T47D (cell line): ENCODE measurements at regions not wholly inside any gene's neighbourhood (a gene's known extent, or its start where the extent isn't known, plus 50 kb on each side); places are given as distances from the start of the nearest gene placed in this dataset.

Source experiments
- DNase-seq, 2 experiments: peaks; one replicate each; pipeline versions ENCODE4 v3.0.0 to v3.0.0-alpha.2; 2011 to 2012; ENCODE audit warnings: low read depth in 1 of 2, low spot score in 1 of 2
- JUND ChIP-seq: IDR thresholded peaks from 2 replicates; pipeline ENCODE4 v1.6.1; 2012; ENCODE audit warnings: low read depth
- in situ Hi-C: cut with HindIII; loops from 2 replicates; pipeline ENCODE4 v1.10.0; 2016; ENCODE audit warnings: low sequenced_read_pairs, low pct_unique_long_range_greater_than_20kb

- no peak for TF ChIP-seq JUND
- DNase-seq, result no peak
- in situ Hi-C loops, result no loop called here
Measured at GRCh38 chr5:144979516-144980264, 809.0 kb downstream of the KCTD16 start.

DNA sequence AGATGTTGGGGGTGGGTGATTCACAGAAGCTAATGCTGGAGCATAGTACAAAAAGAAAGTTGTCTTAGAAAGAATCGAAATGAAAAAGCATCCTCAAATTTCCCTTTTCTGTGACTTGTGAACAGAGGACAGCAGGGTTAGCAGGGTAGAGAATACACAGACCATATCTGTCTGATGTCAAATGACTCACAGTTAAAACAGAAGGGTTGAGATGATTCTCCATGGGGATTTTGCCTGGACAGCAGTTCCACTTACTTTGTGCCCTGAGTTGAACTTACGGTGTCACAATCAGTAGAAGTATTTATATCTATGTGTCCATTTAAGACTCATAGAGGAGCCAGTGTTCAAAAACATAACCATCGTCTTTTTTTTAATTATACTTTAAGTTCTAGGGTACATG, 801.6 kb downstream of the KCTD16 start:
- in situ Hi-C loops, result no loop called here
- no peak for DNase-seq
- TF ChIP-seq JUND, result no peak

- no peak for TF ChIP-seq JUND
- in situ Hi-C loops, result no loop called here
- DNase-seq, result no peak
Measured at GRCh38 chr5:144971108-144971850, 800.6 kb downstream of the KCTD16 start.

DNA sequence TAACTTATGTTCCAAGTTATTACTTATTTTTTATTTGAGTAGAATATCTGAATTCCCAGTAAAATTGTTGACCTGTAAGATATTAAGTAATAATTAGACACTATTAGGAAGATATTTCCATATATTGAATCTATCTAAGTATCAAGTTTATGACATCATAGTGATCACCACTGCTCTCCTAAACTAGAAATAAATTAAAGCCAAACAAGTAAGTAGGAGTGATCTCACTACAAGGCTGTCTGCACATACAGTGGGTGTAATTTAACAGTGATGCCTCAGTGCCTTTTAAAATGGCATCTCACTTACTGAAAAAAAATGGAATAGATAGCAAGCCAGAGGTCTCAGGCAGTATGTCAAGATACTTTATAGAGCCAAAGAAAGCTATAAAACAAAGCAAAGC, 789.6 kb downstream of the KCTD16 start:
- no peak for TF ChIP-seq JUND
- in situ Hi-C loops, result no loop called here
- DNase-seq, result no peak

DNA sequence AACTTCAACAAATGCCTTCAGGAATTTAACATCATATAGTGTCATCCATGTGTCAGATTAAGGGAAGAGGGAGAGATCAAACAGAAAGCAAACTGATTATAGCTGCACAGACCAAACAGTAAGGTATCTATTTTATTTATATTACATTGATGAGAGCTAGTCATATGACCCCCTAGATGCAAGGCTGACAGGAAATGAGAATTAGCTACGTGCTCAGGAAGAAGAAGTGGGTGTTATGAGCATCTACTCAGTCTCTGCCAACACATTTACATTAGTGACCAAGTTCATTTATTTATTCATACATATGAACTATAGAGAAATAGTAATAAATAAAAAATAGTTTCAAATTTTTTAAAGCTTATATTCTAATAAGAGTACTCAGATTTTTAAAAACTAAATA, 787.3 kb downstream of the KCTD16 start:
- no peak for DNase-seq
- in situ Hi-C loops, result no loop called here
- no peak for TF ChIP-seq JUND

DNA sequence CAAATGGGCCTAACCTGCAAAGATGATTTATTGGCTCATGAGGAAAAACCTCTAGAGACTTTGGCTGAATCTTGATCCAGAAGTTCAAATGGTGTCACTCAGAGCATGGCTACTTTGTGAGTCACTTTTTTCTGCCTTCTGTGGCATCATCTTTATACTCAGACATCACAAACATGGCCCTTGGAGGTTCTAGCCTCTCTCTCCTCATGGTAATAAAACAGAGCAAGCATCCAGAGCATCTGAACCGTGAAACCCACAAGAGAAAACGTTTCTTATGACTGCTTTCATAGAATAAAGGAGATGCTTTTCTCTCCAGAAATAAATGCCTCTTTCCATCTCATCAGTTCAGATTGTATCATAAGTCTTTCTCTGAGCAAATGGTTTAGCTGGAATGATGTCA, 780.3 kb downstream of the KCTD16 start:
- in situ Hi-C loops, result no loop called here
- DNase-seq, result no peak
- TF ChIP-seq JUND, result no peak

GRCh38 chr5:144947023-144947422, 776.4 kb downstream of the KCTD16 start:
- DNase-seq, result no peak
- in situ Hi-C loops, result no loop called here
- TF ChIP-seq JUND, result no peak

DNA sequence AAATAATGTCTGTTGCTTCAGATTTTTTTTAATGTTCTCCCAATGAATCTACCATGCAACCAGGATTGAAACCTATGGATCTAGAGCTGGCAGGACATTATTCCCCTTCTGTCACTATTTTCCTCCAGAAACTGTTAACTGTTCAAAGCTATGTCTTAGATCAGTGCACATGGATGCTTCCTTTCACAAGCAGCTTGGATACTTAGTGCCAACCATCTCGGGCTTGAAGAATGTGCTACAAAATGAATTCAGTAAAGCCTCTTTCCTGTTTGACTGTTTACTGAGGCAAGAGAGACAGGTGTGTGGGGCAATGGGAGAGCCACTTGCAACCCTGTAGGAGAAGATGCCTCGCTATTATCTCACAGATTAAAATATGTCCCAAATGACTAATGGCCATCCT, 774.8 kb downstream of the KCTD16 start:
- DNase-seq, result no peak
- in situ Hi-C loops, result no loop called here
- TF ChIP-seq JUND, result no peak

- no peak for TF ChIP-seq JUND
- DNase-seq, result no peak
- in situ Hi-C loops, result no loop called here
Measured at GRCh38 chr5:144944936-144945335, 774.3 kb downstream of the KCTD16 start.

DNA sequence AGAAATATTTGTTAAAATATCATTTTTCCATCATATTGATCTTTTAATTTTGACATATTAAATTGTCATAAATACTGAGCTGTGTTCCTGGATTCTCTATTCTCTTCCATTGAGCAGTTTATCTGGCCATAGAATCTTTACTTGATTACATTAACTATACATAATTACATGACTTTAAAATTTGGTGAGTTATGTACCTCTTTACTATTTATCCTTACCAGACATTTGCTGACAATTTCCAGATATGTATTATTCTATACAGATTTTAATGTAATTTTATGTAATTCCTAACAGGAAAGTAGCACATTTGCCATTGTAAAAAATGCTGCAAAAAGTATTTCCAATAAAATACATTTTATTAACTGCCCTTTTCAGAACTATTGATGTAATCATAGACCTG, 770.3 kb downstream of the KCTD16 start:
- no peak for DNase-seq
- in situ Hi-C loops, result no loop called here
- TF ChIP-seq JUND, result no peak

GRCh38 chr5:144918371-144918770, 747.7 kb downstream of the KCTD16 start:
- no peak for DNase-seq
- in situ Hi-C loops, result loop anchor here (10.0 kb wide), 1 partner anchor 84 kb away; no protein-coding TSS in a partner anchor
- TF ChIP-seq JUND, result no peak

DNA sequence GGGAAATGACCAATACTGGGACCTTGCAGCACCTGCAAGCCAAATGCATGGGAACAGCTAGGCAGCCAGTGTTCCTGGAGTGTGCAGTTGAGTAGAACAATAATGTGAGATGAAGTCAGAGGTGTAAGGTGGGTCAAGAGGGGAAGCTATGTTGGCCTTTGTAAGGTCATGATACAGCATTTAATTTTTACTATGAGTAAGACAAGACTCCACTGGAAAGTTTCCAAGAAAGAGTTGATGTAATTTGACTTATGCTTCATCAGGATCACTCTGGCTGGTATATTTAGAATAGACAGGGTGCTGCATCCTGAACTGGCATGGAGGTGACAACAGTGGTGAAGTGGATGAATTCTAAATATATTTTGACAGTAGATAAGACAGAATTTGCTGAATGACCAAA, 744.8 kb downstream of the KCTD16 start:
- in situ Hi-C loops, result loop anchor here (10.0 kb wide), 1 partner anchor 81 kb away; no protein-coding TSS in a partner anchor
- no peak for TF ChIP-seq JUND
- no peak for DNase-seq

DNA sequence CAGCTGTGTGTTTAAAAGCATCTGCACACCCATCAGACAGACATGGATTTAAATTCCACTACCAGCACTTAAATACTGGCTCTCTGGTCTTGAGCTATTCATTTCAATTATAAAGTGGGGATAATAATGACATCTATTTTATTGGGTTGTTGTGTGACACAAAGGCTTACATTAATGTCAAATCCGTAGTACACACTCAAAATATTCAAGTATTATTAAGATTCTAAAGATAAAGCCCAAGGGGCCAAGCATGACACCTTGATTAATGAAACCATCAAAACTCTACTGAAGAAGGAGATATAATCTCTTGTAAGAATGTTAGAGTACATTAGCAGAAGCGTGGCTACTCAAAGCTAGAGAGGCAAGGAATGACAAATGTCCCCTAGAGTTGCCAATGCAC, 743.0 kb downstream of the KCTD16 start:
- no peak for DNase-seq
- in situ Hi-C loops, result loop anchor here (10.0 kb wide), 1 partner anchor 79 kb away; no protein-coding TSS in a partner anchor
- no peak for TF ChIP-seq JUND
